K562 (cell line): ENCODE measurements at regions not wholly inside any gene's neighbourhood (a gene's known extent, or its start where the extent isn't known, plus 50 kb on each side); places are given as distances from the start of the nearest gene placed in this dataset.

Source experiments
- CTCF ChIP-seq, 3 experiments: IDR thresholded peaks in 2 of 3; conservative IDR thresholded peaks in 1 of 3; 2 replicates each; pipeline ENCODE4 v1.5.1; 2011 to 2012; ENCODE audit warnings: low read length in 3 of 3, mild to moderate bottlenecking in 3 of 3, control low read depth in 2 of 3, improper control_type of control experiment in 1 of 3, inconsistent platforms in 1 of 3, low read depth in 1 of 3, mixed read lengths in 1 of 3, moderate library complexity in 1 of 3; ENCODE audit not compliant: insufficient read depth in 2 of 3
- EP300 ChIP-seq: IDR thresholded peaks from 2 replicates; pipeline ENCODE4 v1.6.1; 2012; ENCODE audit warnings: low read length, improper control_type of control experiment
- JUND ChIP-seq, 2 experiments: IDR thresholded peaks; 2 replicates in 1 of 2; 3 replicates in 1 of 2; pipeline ENCODE4 v1.6.1; 2011; ENCODE audit warnings: borderline replicate concordance in 2 of 2, low read depth in 2 of 2, low read length in 2 of 2, improper control_type of control experiment in 1 of 2, missing biosample characterization in 1 of 2, missing genetic modification characterization in 1 of 2, missing genetic modification reagents in 1 of 2
- MXI1 ChIP-seq: IDR thresholded peaks from 2 replicates; pipeline ENCODE4 v1.6.1; 2011; ENCODE audit warnings: low read depth, mild to moderate bottlenecking, improper control_type of control experiment, low read length
- RUNX1 ChIP-seq: sonication (generic); IDR thresholded peaks from 2 replicates; pipeline ENCODE4 v1.6.1; 2016; ENCODE audit warnings: antibody characterized with exemption, low read depth
- TAF1 ChIP-seq: IDR thresholded peaks from 2 replicates; pipeline ENCODE4 v1.6.1; 2011; ENCODE audit warnings: mild to moderate bottlenecking, low read length, moderate library complexity; ENCODE audit not compliant: insufficient read depth, control insufficient read depth, severe bottlenecking; ENCODE audit errors: extremely low read depth
- ZNF766 ChIP-seq: fragments of 200-800 bp; sonication (Bioruptor generic); conservative IDR thresholded peaks from 2 replicates; pipeline ENCODE4 v1.6.1; 2016; ENCODE audit warnings: missing genetic modification characterization, missing compliant biosample characterization
- TF ChIP-seq, protein P1 (sequence below): sonication (generic); formaldehyde crosslinking; IDR thresholded peaks from 2 replicates; pipeline ENCODE4 v1.8.0; 2023; ENCODE audit warnings: missing genetic modification reagents, mild to moderate bottlenecking, borderline replicate concordance
- TF ChIP-seq, protein P2 (sequence below), 2 experiments: fragments of 150-350 bp in 1 of 2; IDR thresholded peaks; 2 replicates each; pipeline ENCODE4 v1.6.1; 2012 to 2016; ENCODE audit warnings: low read depth in 2 of 2, low read length in 2 of 2, mild to moderate bottlenecking in 1 of 2, moderate library complexity in 1 of 2

- TF ChIP-seq, protein P1, sequence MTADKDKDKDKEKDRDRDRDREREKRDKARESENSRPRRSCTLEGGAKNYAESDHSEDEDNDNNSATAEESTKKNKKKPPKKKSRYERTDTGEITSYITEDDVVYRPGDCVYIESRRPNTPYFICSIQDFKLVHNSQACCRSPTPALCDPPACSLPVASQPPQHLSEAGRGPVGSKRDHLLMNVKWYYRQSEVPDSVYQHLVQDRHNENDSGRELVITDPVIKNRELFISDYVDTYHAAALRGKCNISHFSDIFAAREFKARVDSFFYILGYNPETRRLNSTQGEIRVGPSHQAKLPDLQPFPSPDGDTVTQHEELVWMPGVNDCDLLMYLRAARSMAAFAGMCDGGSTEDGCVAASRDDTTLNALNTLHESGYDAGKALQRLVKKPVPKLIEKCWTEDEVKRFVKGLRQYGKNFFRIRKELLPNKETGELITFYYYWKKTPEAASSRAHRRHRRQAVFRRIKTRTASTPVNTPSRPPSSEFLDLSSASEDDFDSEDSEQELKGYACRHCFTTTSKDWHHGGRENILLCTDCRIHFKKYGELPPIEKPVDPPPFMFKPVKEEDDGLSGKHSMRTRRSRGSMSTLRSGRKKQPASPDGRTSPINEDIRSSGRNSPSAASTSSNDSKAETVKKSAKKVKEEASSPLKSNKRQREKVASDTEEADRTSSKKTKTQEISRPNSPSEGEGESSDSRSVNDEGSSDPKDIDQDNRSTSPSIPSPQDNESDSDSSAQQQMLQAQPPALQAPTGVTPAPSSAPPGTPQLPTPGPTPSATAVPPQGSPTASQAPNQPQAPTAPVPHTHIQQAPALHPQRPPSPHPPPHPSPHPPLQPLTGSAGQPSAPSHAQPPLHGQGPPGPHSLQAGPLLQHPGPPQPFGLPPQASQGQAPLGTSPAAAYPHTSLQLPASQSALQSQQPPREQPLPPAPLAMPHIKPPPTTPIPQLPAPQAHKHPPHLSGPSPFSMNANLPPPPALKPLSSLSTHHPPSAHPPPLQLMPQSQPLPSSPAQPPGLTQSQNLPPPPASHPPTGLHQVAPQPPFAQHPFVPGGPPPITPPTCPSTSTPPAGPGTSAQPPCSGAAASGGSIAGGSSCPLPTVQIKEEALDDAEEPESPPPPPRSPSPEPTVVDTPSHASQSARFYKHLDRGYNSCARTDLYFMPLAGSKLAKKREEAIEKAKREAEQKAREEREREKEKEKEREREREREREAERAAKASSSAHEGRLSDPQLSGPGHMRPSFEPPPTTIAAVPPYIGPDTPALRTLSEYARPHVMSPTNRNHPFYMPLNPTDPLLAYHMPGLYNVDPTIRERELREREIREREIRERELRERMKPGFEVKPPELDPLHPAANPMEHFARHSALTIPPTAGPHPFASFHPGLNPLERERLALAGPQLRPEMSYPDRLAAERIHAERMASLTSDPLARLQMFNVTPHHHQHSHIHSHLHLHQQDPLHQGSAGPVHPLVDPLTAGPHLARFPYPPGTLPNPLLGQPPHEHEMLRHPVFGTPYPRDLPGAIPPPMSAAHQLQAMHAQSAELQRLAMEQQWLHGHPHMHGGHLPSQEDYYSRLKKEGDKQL: no peak
- TF ChIP-seq EP300 (no peak), CTCF (IDR thresholded peaks at IDR 0.05 in 2 of 3, conservative IDR thresholded peaks at IDR 0.05 in 1 of 3; ENCODE audit: insufficient read depth in 2 of 3, low read depth in 1 of 3, low read length in 3 of 3) (no peak), JUND (IDR thresholded peaks at IDR 0.05; ENCODE audit: borderline replicate concordance, low read depth, low read length) (no peak), JUND (tag; IDR thresholded peaks at IDR 0.05; ENCODE audit: borderline replicate concordance, low read depth, low read length) (no peak), TAF1 (no peak), MXI1 (no peak), ZNF766 (CRISPR knock-in tag) (no peak), RUNX1 (no peak)
- TF ChIP-seq, protein P2, sequence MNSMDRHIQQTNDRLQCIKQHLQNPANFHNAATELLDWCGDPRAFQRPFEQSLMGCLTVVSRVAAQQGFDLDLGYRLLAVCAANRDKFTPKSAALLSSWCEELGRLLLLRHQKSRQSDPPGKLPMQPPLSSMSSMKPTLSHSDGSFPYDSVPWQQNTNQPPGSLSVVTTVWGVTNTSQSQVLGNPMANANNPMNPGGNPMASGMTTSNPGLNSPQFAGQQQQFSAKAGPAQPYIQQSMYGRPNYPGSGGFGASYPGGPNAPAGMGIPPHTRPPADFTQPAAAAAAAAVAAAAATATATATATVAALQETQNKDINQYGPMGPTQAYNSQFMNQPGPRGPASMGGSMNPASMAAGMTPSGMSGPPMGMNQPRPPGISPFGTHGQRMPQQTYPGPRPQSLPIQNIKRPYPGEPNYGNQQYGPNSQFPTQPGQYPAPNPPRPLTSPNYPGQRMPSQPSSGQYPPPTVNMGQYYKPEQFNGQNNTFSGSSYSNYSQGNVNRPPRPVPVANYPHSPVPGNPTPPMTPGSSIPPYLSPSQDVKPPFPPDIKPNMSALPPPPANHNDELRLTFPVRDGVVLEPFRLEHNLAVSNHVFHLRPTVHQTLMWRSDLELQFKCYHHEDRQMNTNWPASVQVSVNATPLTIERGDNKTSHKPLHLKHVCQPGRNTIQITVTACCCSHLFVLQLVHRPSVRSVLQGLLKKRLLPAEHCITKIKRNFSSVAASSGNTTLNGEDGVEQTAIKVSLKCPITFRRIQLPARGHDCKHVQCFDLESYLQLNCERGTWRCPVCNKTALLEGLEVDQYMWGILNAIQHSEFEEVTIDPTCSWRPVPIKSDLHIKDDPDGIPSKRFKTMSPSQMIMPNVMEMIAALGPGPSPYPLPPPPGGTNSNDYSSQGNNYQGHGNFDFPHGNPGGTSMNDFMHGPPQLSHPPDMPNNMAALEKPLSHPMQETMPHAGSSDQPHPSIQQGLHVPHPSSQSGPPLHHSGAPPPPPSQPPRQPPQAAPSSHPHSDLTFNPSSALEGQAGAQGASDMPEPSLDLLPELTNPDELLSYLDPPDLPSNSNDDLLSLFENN (IDR thresholded peaks at IDR 0.05; ENCODE audit: low read depth in 2 of 2, low read length in 2 of 2): no peak
Observed at GRCh38 chr7:81549484-81550016, 220.3 kb downstream of the HGF start.
